ENCODE measurements at regions not wholly inside any gene's neighbourhood (a gene's known extent, or its start where the extent isn't known, plus 50 kb on each side); places are given as distances from the start of the nearest gene placed in this dataset.

- Histone ChIP-seq H3K27me3 (ENCODE audit: insufficient read depth, low read length) (no peaks in the 10 kb centered on the region), H3K9me2 (ENCODE audit: insufficient read depth) (no peaks in the 10 kb centered on the region), H3K4me1 (ENCODE audit: control insufficient read depth in 1 of 2, insufficient read depth in 2 of 2, low read length in 2 of 2) (no peaks in the 10 kb centered on the region), H4K20me1 (ENCODE audit: insufficient read depth) (no peaks in the 10 kb centered on the region), H3K4me2 (ENCODE audit: low read length) (no peak overlapping the region), H3K9me3 (ENCODE audit: control insufficient read depth in 1 of 2, insufficient read depth in 1 of 2, low read depth in 1 of 2, low read length in 2 of 2) (no peaks in the 10 kb centered on the region), H3K79me2 (ENCODE audit: insufficient read depth, low read length) (no peaks in the 10 kb centered on the region), H3K36me3 (ENCODE audit: control insufficient read depth in 1 of 2, insufficient read depth in 2 of 2, low read length in 2 of 2) (no peaks in the 10 kb centered on the region), H3K9ac (ENCODE audit: low read length) (no peak overlapping the region), H2AFZ (ENCODE audit: low read depth, low read length, poor library complexity, severe bottlenecking) (no peak overlapping the region), H3K27ac (ENCODE audit: low read depth, low read length) (no peak overlapping the region), H3K4me3 (replicated peaks in 1 of 2; ENCODE audit: low read depth in 1 of 2, low read length in 2 of 2) (no peak overlapping the region)
- ChIA-PET RAD21 (ENCODE audit: low non-redundant PET in 1 of 2, low total read pairs in 2 of 2, uncharacterized antibody in 2 of 2, unreplicated experiment in 2 of 2) (no interaction called here), POLR2A (no interaction called here), CTCF (no interaction called here)
- DNase-seq (ENCODE audit: low read depth, low spot score) (no peak), ATAC-seq (no peak)
- no TSS peak for BruUV-seq (replicated peaks)
- intact Hi-C loops (cut with micrococcal nuclease) = no loop called here
- no peak for TF ChIP-seq FOSL1 (IDR thresholded peaks at IDR 0.05; ENCODE audit: low read depth)
- no peak for TF ChIP-seq EGR1 (IDR thresholded peaks at IDR 0.05; ENCODE audit: low read depth)
- TF ChIP-seq MAX (IDR thresholded peaks at IDR 0.05) = no peak
- no peak for TF ChIP-seq SP1 (IDR thresholded peaks at IDR 0.05; ENCODE audit: low read depth)
- no peak for TF ChIP-seq ZFX (IDR thresholded peaks at IDR 0.05)
- no peak for TF ChIP-seq CEBPB (IDR thresholded peaks at IDR 0.05; ENCODE audit: low read depth)
- no peak for TF ChIP-seq ELF1 (IDR thresholded peaks at IDR 0.05; ENCODE audit: borderline replicate concordance, low read depth)
- TF ChIP-seq JUND (IDR thresholded peaks at IDR 0.05) = no peak
- no peak for TF ChIP-seq ATF3 (IDR thresholded peaks at IDR 0.05)
- TF ChIP-seq, protein P1, sequence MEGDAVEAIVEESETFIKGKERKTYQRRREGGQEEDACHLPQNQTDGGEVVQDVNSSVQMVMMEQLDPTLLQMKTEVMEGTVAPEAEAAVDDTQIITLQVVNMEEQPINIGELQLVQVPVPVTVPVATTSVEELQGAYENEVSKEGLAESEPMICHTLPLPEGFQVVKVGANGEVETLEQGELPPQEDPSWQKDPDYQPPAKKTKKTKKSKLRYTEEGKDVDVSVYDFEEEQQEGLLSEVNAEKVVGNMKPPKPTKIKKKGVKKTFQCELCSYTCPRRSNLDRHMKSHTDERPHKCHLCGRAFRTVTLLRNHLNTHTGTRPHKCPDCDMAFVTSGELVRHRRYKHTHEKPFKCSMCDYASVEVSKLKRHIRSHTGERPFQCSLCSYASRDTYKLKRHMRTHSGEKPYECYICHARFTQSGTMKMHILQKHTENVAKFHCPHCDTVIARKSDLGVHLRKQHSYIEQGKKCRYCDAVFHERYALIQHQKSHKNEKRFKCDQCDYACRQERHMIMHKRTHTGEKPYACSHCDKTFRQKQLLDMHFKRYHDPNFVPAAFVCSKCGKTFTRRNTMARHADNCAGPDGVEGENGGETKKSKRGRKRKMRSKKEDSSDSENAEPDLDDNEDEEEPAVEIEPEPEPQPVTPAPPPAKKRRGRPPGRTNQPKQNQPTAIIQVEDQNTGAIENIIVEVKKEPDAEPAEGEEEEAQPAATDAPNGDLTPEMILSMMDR (IDR thresholded peaks at IDR 0.05 in 2 of 3, conservative IDR thresholded peaks at IDR 0.05 in 1 of 3; ENCODE audit: borderline replicate concordance in 1 of 3, insufficient read depth in 1 of 3, low read depth in 2 of 3, low read length in 2 of 3) = no peak
- TF ChIP-seq EZH2phosphoT487 (IDR thresholded peaks at IDR 0.05; ENCODE audit: borderline replicate concordance) = no peak
- TF ChIP-seq, protein P2, sequence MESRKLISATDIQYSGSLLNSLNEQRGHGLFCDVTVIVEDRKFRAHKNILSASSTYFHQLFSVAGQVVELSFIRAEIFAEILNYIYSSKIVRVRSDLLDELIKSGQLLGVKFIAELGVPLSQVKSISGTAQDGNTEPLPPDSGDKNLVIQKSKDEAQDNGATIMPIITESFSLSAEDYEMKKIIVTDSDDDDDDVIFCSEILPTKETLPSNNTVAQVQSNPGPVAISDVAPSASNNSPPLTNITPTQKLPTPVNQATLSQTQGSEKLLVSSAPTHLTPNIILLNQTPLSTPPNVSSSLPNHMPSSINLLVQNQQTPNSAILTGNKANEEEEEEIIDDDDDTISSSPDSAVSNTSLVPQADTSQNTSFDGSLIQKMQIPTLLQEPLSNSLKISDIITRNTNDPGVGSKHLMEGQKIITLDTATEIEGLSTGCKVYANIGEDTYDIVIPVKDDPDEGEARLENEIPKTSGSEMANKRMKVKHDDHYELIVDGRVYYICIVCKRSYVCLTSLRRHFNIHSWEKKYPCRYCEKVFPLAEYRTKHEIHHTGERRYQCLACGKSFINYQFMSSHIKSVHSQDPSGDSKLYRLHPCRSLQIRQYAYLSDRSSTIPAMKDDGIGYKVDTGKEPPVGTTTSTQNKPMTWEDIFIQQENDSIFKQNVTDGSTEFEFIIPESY (IDR thresholded peaks at IDR 0.05; ENCODE audit: extremely low read depth, insufficient replicate concordance, low read length) = no peak
- no peak for TF ChIP-seq ZNF274 (IDR thresholded peaks at IDR 0.05; ENCODE audit: low read depth, low read length)
These were observed 344.5 kb upstream of the ID2 start for GRCh38 chr2:8337321-8337720.
